ENCODE measurements at regions not wholly inside any gene's neighbourhood (a gene's known extent, or its start where the extent isn't known, plus 50 kb on each side); places are given as distances from the start of the nearest gene placed in this dataset.

DNA sequence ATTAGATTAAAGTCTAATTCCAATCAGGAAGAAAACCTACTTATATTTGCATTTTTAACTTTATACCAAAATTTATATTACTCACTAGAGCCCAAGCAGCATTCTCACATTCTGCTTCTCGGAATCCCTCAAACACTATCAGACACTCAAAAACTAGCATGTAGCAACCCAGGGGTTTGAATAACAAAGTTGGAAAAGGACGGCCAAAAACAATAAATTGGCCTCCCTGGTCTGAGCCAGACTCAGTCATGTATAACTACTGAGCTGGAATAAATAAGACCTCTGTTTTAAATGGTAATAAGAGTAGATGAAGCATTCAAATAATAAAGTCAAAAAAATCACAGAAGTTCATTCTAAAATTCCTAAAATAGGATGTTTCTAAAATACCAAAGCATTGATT is 290.9 kb downstream of the IRS1 start:
- no peaks in the 10 kb centered on the region for H3K9me3 ChIP-seq (ENCODE audit: control insufficient read depth, insufficient read depth, low read length)
- no peaks in the 10 kb centered on the region for H3K27me3 ChIP-seq (ENCODE audit: control insufficient read depth, insufficient read depth, low read length)
- H3K36me3 ChIP-seq (ENCODE audit: control insufficient read depth, insufficient read depth, low read length), result no peaks in the 10 kb centered on the region
- no peak overlapping the region for H3K9ac ChIP-seq (ENCODE audit: low read depth, low read length)
- H3K4me3 ChIP-seq (ENCODE audit: low read depth, low read length), result no peak overlapping the region
- no peaks in the 10 kb centered on the region for H3K4me1 ChIP-seq (ENCODE audit: control insufficient read depth, insufficient read depth, low read length)

DNA sequence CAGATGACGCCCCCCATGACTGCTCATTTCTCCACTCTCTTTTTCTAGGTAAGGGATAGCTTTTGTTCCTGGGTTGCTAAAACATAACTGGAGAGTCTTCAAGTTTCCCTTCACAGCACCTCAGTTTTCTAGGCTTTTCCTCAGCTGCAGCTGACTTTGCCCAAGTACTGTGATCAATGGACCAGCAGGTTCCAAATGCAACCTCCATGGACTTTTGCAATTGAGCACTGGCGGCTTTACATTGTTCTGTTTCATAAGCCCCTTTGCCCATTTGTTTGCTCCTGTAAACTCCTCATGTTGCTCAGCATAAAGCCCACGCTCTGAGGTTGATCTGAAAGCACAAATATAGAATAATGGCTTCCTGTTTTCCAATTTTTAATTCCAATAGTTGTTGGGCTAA is 291.6 kb downstream of the IRS1 start:
- H3K9me3 ChIP-seq (ENCODE audit: control insufficient read depth, insufficient read depth, low read length), result no peaks in the 10 kb centered on the region
- H3K4me3 ChIP-seq (ENCODE audit: low read depth, low read length), result no peak overlapping the region
- no peaks in the 10 kb centered on the region for H3K36me3 ChIP-seq (ENCODE audit: control insufficient read depth, insufficient read depth, low read length)
- no peaks in the 10 kb centered on the region for H3K4me1 ChIP-seq (ENCODE audit: control insufficient read depth, insufficient read depth, low read length)
- H3K27me3 ChIP-seq (ENCODE audit: control insufficient read depth, insufficient read depth, low read length), result no peaks in the 10 kb centered on the region
- no peak overlapping the region for H3K9ac ChIP-seq (ENCODE audit: low read depth, low read length)

DNA sequence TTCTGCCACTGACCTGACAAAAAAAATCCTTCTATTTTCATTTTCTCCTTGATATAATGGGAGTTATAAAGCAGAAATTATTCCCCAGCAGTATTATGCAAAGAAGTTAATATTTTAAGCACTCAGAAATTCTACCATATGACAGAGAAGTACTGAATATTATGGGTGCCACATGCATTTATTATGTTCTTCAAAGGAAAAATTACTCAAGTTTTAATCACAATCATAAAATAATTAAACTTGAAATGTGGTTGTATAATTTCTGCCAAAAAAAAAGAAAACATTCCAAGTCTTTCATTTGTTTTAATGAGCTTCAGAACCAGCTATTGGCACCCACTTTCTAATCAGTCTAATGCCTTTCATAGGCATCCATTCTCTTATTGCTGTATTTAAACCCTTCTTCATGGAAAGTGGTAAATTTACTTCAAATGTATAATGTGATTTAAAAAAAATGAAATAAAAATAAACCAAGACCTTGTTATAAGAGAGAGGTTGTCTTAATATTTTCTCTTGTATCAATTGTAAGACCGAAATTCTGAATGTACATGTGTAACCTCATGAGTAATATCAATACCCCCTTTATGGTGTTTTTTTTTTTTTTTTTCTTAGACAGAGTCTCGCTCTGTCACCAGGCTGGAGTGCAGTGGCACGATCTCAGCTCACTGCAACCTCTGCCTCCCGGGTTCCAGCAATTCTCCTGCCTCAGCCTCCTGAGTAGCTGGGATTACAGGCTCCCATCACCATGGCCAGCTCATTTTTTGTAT is 302.3 kb downstream of the IRS1 start:
- H3K9me3 ChIP-seq (ENCODE audit: control insufficient read depth, insufficient read depth, low read length), result no peaks in the 10 kb centered on the region
- H3K36me3 ChIP-seq (ENCODE audit: control insufficient read depth, insufficient read depth, low read length), result no peaks in the 10 kb centered on the region

DNA sequence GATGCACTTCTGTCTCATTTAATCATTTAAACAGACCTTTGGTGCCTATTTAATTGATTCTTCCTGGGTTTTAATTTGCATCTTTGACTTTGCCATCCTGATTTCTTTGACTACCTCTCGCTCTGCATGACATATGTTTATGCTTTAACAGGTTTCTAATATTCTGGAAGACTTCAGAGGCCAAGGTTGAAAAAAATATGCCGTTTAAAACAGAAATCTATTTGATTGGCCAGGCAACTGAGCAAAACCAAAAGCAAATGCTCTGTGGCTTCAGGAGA is 303.4 kb downstream of the IRS1 start:
- no peaks in the 10 kb centered on the region for H3K4me1 ChIP-seq (ENCODE audit: control insufficient read depth, insufficient read depth, low read length)
- no peaks in the 10 kb centered on the region for H3K9me3 ChIP-seq (ENCODE audit: control insufficient read depth, insufficient read depth, low read length)
- no peak overlapping the region for H3K9ac ChIP-seq (ENCODE audit: low read depth, low read length)
- no peak overlapping the region for H3K4me3 ChIP-seq (ENCODE audit: low read depth, low read length)
- no peaks in the 10 kb centered on the region for H3K36me3 ChIP-seq (ENCODE audit: control insufficient read depth, insufficient read depth, low read length)
- no peaks in the 10 kb centered on the region for H3K27me3 ChIP-seq (ENCODE audit: control insufficient read depth, insufficient read depth, low read length)

More for the DNA sequence above, 302.3 kb downstream of the IRS1 start:
- Histone ChIP-seq H3K27me3 (ENCODE audit: control insufficient read depth, insufficient read depth, low read length) (no peaks in the 10 kb centered on the region), H3K4me3 (ENCODE audit: low read depth, low read length) (no peak overlapping the region), H3K9ac (ENCODE audit: low read depth, low read length) (no peak overlapping the region), H3K4me1 (ENCODE audit: control insufficient read depth, insufficient read depth, low read length) (no peaks in the 10 kb centered on the region)

DNA sequence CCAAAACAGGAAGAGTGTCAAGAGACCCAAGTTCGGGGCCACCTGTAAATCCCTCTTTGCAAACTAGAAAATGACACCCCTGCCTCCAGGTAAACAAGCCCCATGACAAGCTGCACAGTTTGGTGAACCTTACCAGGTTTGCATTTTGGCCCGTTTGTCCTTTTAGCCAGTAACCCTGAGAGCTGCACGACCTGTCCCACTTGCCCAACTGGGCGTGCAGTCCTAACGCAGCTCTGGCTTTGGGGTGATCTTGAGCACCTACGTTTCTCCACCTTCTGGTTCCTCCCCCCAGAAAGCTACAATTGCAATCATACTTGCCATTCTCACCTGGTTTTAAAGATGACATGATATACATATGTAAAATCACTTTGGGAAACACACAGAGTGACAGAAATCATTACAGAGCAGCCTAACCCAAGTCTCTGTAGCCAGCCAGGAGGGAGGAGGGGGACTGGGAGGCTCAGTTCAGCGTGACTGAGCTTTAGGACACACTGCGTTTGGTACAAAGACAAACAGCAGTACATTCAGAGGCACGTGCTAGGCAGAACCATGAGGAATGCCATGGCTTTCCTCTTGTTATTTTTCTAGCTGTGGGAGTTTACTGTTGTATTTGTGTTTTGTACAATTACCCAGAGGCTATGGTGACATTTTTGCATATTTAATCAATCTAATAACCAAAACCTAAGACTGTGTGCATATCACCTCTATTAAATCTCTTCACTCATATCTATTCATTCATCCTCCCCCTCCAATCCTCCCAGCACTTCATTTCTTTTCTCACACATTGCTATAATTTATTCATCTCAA is 304.0 kb downstream of the IRS1 start:
- no peak overlapping the region for H3K4me3 ChIP-seq (ENCODE audit: low read depth, low read length)
- H3K4me1 ChIP-seq (ENCODE audit: control insufficient read depth, insufficient read depth, low read length), result no peaks in the 10 kb centered on the region
- H3K9me3 ChIP-seq (ENCODE audit: control insufficient read depth, insufficient read depth, low read length), result no peaks in the 10 kb centered on the region
- H3K36me3 ChIP-seq (ENCODE audit: control insufficient read depth, insufficient read depth, low read length), result no peaks in the 10 kb centered on the region
- no peaks in the 10 kb centered on the region for H3K27me3 ChIP-seq (ENCODE audit: control insufficient read depth, insufficient read depth, low read length)
- H3K9ac ChIP-seq (ENCODE audit: low read depth, low read length), result no peak overlapping the region

DNA sequence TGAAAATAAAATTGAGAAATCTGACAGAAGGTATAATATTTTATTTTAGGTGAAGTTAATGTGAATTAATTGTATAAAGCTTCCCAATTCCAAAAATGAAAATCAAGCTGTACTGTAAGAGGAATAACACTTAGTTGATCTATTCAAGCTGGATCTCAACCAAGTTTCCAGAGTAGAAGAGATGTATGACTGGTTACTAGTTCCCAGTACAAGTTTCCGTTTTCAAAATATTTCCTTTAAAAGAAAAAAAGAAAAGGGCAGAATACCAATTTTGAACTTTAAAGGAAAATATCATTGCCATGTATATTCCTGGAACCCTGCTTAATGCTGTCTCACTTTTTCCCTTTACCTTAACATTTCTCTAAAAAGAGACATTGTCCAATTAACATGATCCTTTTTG is 308.5 kb downstream of the IRS1 start:
- H3K4me3 ChIP-seq (ENCODE audit: low read depth, low read length), result no peak overlapping the region
- H3K27me3 ChIP-seq (ENCODE audit: control insufficient read depth, insufficient read depth, low read length), result no peaks in the 10 kb centered on the region
- H3K9me3 ChIP-seq (ENCODE audit: control insufficient read depth, insufficient read depth, low read length), result no peaks in the 10 kb centered on the region
- H3K4me1 ChIP-seq (ENCODE audit: control insufficient read depth, insufficient read depth, low read length), result no peaks in the 10 kb centered on the region
- no peak overlapping the region for H3K9ac ChIP-seq (ENCODE audit: low read depth, low read length)
- H3K36me3 ChIP-seq (ENCODE audit: control insufficient read depth, insufficient read depth, low read length), result no peaks in the 10 kb centered on the region

DNA sequence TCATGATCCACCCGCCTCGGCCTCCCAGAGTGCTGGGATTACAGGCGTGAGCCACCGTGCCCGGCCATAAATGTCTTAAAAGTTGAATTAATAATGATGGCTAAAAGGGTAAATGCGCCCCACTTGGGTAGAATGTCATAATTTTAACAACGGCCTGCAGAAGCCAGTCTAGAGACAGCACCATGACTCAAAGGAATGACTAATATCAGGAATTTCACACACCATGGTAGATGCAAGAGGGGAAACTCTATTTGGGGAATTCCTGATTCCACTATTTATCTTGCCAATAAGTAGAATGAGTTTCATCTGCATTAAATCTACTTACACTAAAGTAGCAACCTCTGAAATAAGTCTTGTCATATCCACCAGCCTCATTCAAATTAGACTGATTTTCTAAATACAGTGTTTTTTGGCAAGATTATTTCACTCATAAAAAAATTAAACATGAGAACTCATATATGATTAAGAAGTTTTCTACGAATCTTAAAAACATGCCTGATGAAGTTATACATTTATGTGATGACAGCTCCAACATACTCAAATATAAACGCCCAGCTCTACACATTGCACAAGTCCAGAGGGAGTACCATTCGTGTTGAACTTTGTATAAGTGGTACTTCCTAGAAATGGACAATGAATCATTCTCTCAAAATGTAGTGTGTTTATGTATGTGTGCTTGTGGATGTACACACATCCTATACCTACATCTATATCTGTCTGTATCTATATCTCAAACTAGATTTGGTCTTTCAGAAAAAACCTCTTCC is 309.7 kb downstream of the IRS1 start:
- no peaks in the 10 kb centered on the region for H3K36me3 ChIP-seq (ENCODE audit: control insufficient read depth, insufficient read depth, low read length)
- H3K9ac ChIP-seq (ENCODE audit: low read depth, low read length), result no peak overlapping the region
- H3K27me3 ChIP-seq (ENCODE audit: control insufficient read depth, insufficient read depth, low read length), result no peaks in the 10 kb centered on the region
- no peak overlapping the region for H3K4me3 ChIP-seq (ENCODE audit: low read depth, low read length)
- no peaks in the 10 kb centered on the region for H3K4me1 ChIP-seq (ENCODE audit: control insufficient read depth, insufficient read depth, low read length)
- no peaks in the 10 kb centered on the region for H3K9me3 ChIP-seq (ENCODE audit: control insufficient read depth, insufficient read depth, low read length)

DNA sequence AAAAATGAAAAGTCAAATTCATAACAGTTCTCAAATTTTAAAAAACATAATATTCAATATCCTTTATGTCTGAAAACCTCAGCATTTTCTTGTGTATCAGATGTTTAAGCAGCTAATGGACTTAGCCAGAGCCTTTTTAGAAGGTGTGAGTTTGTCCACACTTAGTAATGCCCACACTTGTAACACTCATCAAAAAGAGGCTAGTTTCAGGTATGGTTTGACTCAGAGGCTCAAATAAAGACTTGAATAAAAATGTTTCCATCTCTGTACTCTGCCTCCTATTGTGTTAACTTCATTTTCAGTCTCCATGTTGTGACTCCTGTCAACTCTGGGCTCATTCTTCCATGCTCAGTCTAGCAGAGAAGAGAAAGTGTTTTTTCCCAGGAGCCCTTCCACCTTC is 311.6 kb downstream of the IRS1 start:
- Histone ChIP-seq H3K4me1 (ENCODE audit: control insufficient read depth, insufficient read depth, low read length) (peaks cover 8% of the 10 kb centered on the region), H3K36me3 (ENCODE audit: control insufficient read depth, insufficient read depth, low read length) (no peaks in the 10 kb centered on the region), H3K9me3 (ENCODE audit: control insufficient read depth, insufficient read depth, low read length) (no peaks in the 10 kb centered on the region), H3K27me3 (ENCODE audit: control insufficient read depth, insufficient read depth, low read length) (no peaks in the 10 kb centered on the region), H3K4me3 (ENCODE audit: low read depth, low read length) (no peak overlapping the region), H3K9ac (ENCODE audit: low read depth, low read length) (no peak overlapping the region)

DNA sequence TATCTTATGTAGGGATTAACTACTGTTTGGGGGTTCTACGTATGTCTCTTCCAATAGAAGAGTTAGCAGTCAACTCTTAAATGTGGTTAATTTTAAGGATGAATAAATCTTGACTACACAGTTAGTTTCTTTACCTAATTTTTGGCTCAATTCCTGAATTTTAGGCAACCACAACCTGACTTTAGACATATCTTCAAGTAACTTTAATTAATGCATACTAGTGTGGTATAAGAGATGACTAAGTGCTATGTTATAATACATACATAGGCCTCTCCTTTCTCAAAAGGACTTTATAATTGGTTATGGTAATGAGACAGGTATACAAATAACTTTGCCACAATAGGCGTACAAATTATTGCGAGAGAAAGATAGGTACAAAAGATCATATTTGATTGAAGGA is 312.0 kb downstream of the IRS1 start:
- no peak overlapping the region for H3K9ac ChIP-seq (ENCODE audit: low read depth, low read length)
- no peak overlapping the region for H3K4me3 ChIP-seq (ENCODE audit: low read depth, low read length)
- H3K27me3 ChIP-seq (ENCODE audit: control insufficient read depth, insufficient read depth, low read length), result no peaks in the 10 kb centered on the region
- no peaks in the 10 kb centered on the region for H3K36me3 ChIP-seq (ENCODE audit: control insufficient read depth, insufficient read depth, low read length)
- no peaks in the 10 kb centered on the region for H3K9me3 ChIP-seq (ENCODE audit: control insufficient read depth, insufficient read depth, low read length)
- peaks cover 10% of the 10 kb centered on the region for H3K4me1 ChIP-seq (ENCODE audit: control insufficient read depth, insufficient read depth, low read length)

DNA sequence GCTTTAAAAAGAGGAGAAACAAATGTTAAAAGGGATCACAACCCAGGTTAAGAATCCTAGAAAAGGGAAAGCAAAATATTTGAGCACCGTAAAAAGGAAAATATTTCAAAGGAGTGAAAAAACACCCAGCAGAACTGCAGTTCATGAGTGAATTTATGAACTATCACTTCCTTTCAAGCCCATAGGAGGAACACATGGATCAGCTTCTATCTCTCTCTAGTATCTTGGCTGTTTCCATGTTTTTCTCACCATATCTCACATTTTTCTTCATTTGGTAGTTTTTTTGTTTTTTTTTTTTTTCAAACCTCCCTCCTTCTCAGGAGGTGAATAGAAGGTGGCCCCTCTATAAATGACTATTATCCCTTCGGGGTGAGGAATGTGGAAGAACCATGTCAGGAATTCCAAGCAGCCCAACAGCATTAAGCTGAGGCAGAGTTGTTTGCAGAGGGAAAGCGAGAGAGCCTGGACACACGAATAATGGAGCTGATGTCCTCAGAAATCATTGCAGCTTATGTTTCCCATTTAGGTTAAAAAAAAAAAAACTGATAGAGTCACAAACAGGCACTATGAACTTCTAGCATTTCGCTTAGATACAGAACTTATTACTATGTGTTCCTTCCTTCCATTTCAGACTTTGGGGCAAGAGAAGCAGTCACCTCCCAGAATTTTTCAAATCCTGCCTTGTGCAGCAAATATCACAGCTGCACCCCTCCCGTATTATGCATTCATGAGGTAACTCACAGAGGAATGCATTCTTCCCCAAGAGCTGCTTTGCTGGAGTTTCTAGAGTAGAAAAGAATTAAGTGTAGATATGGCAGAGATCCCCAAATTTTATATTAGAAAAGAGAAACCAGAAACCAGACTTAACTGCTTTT is 315.6 kb downstream of the IRS1 start:
- Histone ChIP-seq H3K4me3 (ENCODE audit: low read depth, low read length) (no peak overlapping the region), H3K36me3 (ENCODE audit: control insufficient read depth, insufficient read depth, low read length) (no peaks in the 10 kb centered on the region), H3K4me1 (ENCODE audit: control insufficient read depth, insufficient read depth, low read length) (peaks cover 16% of the 10 kb centered on the region), H3K27me3 (ENCODE audit: control insufficient read depth, insufficient read depth, low read length) (no peaks in the 10 kb centered on the region), H3K9ac (ENCODE audit: low read depth, low read length) (no peak overlapping the region), H3K9me3 (ENCODE audit: control insufficient read depth, insufficient read depth, low read length) (no peaks in the 10 kb centered on the region)

DNA sequence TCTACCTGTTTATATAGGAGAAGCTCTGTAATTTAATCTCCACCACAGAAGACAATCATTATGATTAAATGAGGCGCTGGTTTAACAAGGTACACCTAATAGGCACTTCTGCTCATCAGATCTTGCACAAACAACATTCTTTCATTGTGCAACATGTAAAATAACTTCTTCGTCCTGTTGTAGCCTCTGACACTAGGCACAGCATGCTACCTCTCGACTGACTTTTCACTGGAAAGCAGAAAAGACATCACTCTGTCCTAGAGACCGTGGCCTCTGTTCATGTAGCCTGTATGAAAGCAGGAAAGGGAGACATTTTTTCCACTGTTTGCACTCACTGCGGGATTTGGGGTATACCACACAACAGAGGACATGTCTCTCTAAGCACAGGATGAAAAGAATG is 316.5 kb downstream of the IRS1 start:
- Histone ChIP-seq H3K4me1 (ENCODE audit: control insufficient read depth, insufficient read depth, low read length) (peaks cover 16% of the 10 kb centered on the region), H3K27me3 (ENCODE audit: control insufficient read depth, insufficient read depth, low read length) (no peaks in the 10 kb centered on the region), H3K9me3 (ENCODE audit: control insufficient read depth, insufficient read depth, low read length) (no peaks in the 10 kb centered on the region), H3K4me3 (ENCODE audit: low read depth, low read length) (no peak overlapping the region), H3K36me3 (ENCODE audit: control insufficient read depth, insufficient read depth, low read length) (no peaks in the 10 kb centered on the region), H3K9ac (ENCODE audit: low read depth, low read length) (no peak overlapping the region)

Data from iPS-15b (cell line).